ENCODE measurements at regions not wholly inside any gene's neighbourhood (a gene's known extent, or its start where the extent isn't known, plus 50 kb on each side); places are given as distances from the start of the nearest gene placed in this dataset.
"Not testable (repeated sequence)": the region's sequence is repeated elsewhere in the genome, so short reads cannot be mapped to it uniquely, and the experiment has no call there.

GRCh38 chr2:116317111-116317510 lies 1497.4 kb upstream of the DDX18 start:
- no peak for FAIRE-seq
- H3K4me2 ChIP-seq (ENCODE audit: insufficient read depth, low read length), result no peak overlapping the region
- H3K9me1 ChIP-seq (replicated peaks; ENCODE audit: control insufficient read depth, extremely low read depth, insufficient read depth, low read length), result no peaks in the 10 kb centered on the region
- DNase-seq (ENCODE audit: low read depth, low spot score), result no peak
- intact Hi-C loops (cut with micrococcal nuclease), result no loop called here
- H3K36me3 ChIP-seq (ENCODE audit: control insufficient read depth in 2 of 2, extremely low read depth in 1 of 2, insufficient read depth in 2 of 2, low read length in 2 of 2), result no peaks in the 10 kb centered on the region
- no peaks in the 10 kb centered on the region for H4K20me1 ChIP-seq (replicated peaks; ENCODE audit: control insufficient read depth, extremely low read depth, insufficient read depth, low read length)
- H3K79me2 ChIP-seq (ENCODE audit: control insufficient read depth, insufficient read depth, low read length), result no peaks in the 10 kb centered on the region
- H3K4me3 ChIP-seq (replicated peaks in 1 of 3; ENCODE audit: insufficient read depth in 1 of 3, low read depth in 1 of 3, low read length in 3 of 3), result no peak overlapping the region
- H3K4me1 ChIP-seq (ENCODE audit: control insufficient read depth, extremely low read depth, insufficient read depth, low read length), result no peaks in the 10 kb centered on the region
- peaks cover 6% of the 10 kb centered on the region for H3K9me3 ChIP-seq (replicated peaks; ENCODE audit: control insufficient read depth, insufficient read depth, low read length)
- H3K27ac ChIP-seq (ENCODE audit: insufficient read depth, low read depth, low read length), result no peak overlapping the region
- no peak overlapping the region for H2AFZ ChIP-seq (ENCODE audit: low read depth, low read length)
- TF ChIP-seq POLR2A (IDR thresholded peaks at IDR 0.05; ENCODE audit: low read depth, low read length) (no peak), POLR2AphosphoS5 (IDR thresholded peaks at IDR 0.05; ENCODE audit: insufficient read depth, low read depth, low read length) (no peak), FOS (IDR thresholded peaks at IDR 0.05; ENCODE audit: borderline replicate concordance, insufficient read depth, low read length) (no peak), MAX (IDR thresholded peaks at IDR 0.05; ENCODE audit: insufficient read depth, insufficient read length) (no peak), EZH2 (IDR thresholded peaks at IDR 0.05; ENCODE audit: borderline replicate concordance, low read depth, low read length, severe bottlenecking) (no peak), JUN (IDR thresholded peaks at IDR 0.05; ENCODE audit: borderline replicate concordance, insufficient read depth, insufficient read length, low read depth) (no peak), GATA2 (IDR thresholded peaks at IDR 0.05; ENCODE audit: insufficient read depth, insufficient read length, low read depth, low read length) (no peak), MYC (IDR thresholded peaks at IDR 0.05; ENCODE audit: low read depth, low read length) (no peak)
- TF ChIP-seq, protein P1, sequence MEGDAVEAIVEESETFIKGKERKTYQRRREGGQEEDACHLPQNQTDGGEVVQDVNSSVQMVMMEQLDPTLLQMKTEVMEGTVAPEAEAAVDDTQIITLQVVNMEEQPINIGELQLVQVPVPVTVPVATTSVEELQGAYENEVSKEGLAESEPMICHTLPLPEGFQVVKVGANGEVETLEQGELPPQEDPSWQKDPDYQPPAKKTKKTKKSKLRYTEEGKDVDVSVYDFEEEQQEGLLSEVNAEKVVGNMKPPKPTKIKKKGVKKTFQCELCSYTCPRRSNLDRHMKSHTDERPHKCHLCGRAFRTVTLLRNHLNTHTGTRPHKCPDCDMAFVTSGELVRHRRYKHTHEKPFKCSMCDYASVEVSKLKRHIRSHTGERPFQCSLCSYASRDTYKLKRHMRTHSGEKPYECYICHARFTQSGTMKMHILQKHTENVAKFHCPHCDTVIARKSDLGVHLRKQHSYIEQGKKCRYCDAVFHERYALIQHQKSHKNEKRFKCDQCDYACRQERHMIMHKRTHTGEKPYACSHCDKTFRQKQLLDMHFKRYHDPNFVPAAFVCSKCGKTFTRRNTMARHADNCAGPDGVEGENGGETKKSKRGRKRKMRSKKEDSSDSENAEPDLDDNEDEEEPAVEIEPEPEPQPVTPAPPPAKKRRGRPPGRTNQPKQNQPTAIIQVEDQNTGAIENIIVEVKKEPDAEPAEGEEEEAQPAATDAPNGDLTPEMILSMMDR (IDR thresholded peaks at IDR 0.05; ENCODE audit: extremely low read depth in 1 of 2, insufficient read depth in 1 of 2, low read depth in 1 of 2, low read length in 2 of 2), result no peak
- H3K9ac ChIP-seq (replicated peaks; ENCODE audit: extremely low read depth, insufficient read depth, low read length), result no peak overlapping the region
- H3K27me3 ChIP-seq (ENCODE audit: control insufficient read depth in 2 of 2, insufficient read depth in 2 of 2, low read length in 2 of 2), result no peaks in the 10 kb centered on the region
- ChIA-PET CTCF (no interaction called here), POLR2A (no interaction called here)
- dilution Hi-C loops (cut with MboI; ENCODE audit: extremely low pct_ligation_motif_present, low sequenced_read_pairs), result no loop called here
- no TSS peak for BruUV-seq (replicated peaks)

- H3K4me1 ChIP-seq (ENCODE audit: control insufficient read depth, extremely low read depth, insufficient read depth, low read length); FAIRE-seq; CTCF ChIA-PET; H3K4me2 ChIP-seq (ENCODE audit: insufficient read depth, low read length); H3K4me3 ChIP-seq (replicated peaks in 1 of 3; ENCODE audit: insufficient read depth in 1 of 3, low read depth in 1 of 3, low read length in 3 of 3); H3K27ac ChIP-seq (ENCODE audit: insufficient read depth, low read depth, low read length); H3K9me3 ChIP-seq (replicated peaks; ENCODE audit: control insufficient read depth, insufficient read depth, low read length); H4K20me1 ChIP-seq (replicated peaks; ENCODE audit: control insufficient read depth, extremely low read depth, insufficient read depth, low read length); H3K27me3 ChIP-seq (ENCODE audit: control insufficient read depth in 2 of 2, insufficient read depth in 2 of 2, low read length in 2 of 2); BruUV-seq (replicated peaks); H3K79me2 ChIP-seq (ENCODE audit: control insufficient read depth, insufficient read depth, low read length); POLR2A ChIA-PET; H3K9ac ChIP-seq (replicated peaks; ENCODE audit: extremely low read depth, insufficient read depth, low read length); dilution Hi-C loops (cut with MboI; ENCODE audit: extremely low pct_ligation_motif_present, low sequenced_read_pairs); H2AFZ ChIP-seq (ENCODE audit: low read depth, low read length); H3K36me3 ChIP-seq (ENCODE audit: control insufficient read depth in 2 of 2, extremely low read depth in 1 of 2, insufficient read depth in 2 of 2, low read length in 2 of 2); DNase-seq (ENCODE audit: low read depth, low spot score); H3K9me1 ChIP-seq (replicated peaks; ENCODE audit: control insufficient read depth, extremely low read depth, insufficient read depth, low read length); intact Hi-C loops (cut with micrococcal nuclease): not testable (repeated sequence)
These were observed 1495.9 kb upstream of the DDX18 start for GRCh38 chr2:116318551-116318950.
